SU-DHL-6 (cell line): ENCODE measurements at regions not wholly inside any gene's neighbourhood (a gene's known extent, or its start where the extent isn't known, plus 50 kb on each side); places are given as distances from the start of the nearest gene placed in this dataset.

Source experiments
- H2AFZ ChIP-seq: fragments of 200-600 bp; sonication (generic); 2 replicates; pipeline ENCODE4 v1.6.1; 2014; ENCODE audit warnings: low read depth, mild to moderate bottlenecking, moderate library complexity, mixed read lengths, antibody characterized with exemption, low read length; ENCODE audit not compliant: severe bottlenecking
- H3F3A ChIP-seq: fragments of 200-600 bp; shearing (Covaris generic); 2 replicates; pipeline ENCODE4 v1.6.0; 2016; ENCODE audit warnings: antibody characterized with exemption, mild to moderate bottlenecking; ENCODE audit not compliant: insufficient read depth
- H3K27ac ChIP-seq: fragments of 200-600 bp; sonication (generic); 2 replicates; pipeline ENCODE4 v1.5.1; 2016; ENCODE audit warnings: low read depth, mild to moderate bottlenecking, low read length, moderate library complexity, mixed read lengths
- H3K27me3 ChIP-seq: fragments of 200-600 bp; sonication (generic), shearing (Covaris generic); 2 replicates; pipeline ENCODE4 v1.6.0; 2014; ENCODE audit warnings: mild to moderate bottlenecking, low read length
- H3K36me3 ChIP-seq: fragments of 200-600 bp; sonication (generic); 2 replicates; pipeline ENCODE4 v1.6.1; 2014; ENCODE audit warnings: mild to moderate bottlenecking, low read length, mixed read lengths
- H3K4me2 ChIP-seq: fragments of 300-600, 200-600 bp; shearing (Covaris generic), sonication (generic); 2 replicates; pipeline ENCODE4 v1.6.0; 2014; ENCODE audit warnings: low read length, low read depth, mild to moderate bottlenecking; ENCODE audit not compliant: poor library complexity, severe bottlenecking
- H3K4me3 ChIP-seq: fragments of 200-600 bp; sonication (generic); 2 replicates; pipeline ENCODE4 v1.5.1; 2014; ENCODE audit warnings: antibody characterized with exemption, low read length, mild to moderate bottlenecking, mixed read lengths; ENCODE audit not compliant: insufficient read depth, poor library complexity, severe bottlenecking
- H3K79me2 ChIP-seq: fragments of 200-600 bp; sonication (generic); 2 replicates; pipeline ENCODE4 v1.6.1; 2014; ENCODE audit warnings: mild to moderate bottlenecking, low read length, moderate library complexity; ENCODE audit not compliant: insufficient read depth
- H3K9ac ChIP-seq: fragments of 200-600 bp; sonication (generic); 2 replicates; pipeline ENCODE4 v1.7.0; 2014; ENCODE audit warnings: mild to moderate bottlenecking, low read length
- H3K9me2 ChIP-seq: fragments of 200-600 bp; sonication (generic); replicated peaks from 2 replicates; pipeline ENCODE4 v1.6.1; 2014; ENCODE audit warnings: low read length; ENCODE audit not compliant: insufficient read depth
- H3K9me3 ChIP-seq: fragments of 200-600 bp; sonication (generic); 2 replicates; pipeline ENCODE4 v1.6.1; 2014; ENCODE audit warnings: low read length, mixed read lengths; ENCODE audit not compliant: insufficient read depth
- H4K20me1 ChIP-seq: fragments of 200-600 bp; sonication (generic); 2 replicates; pipeline ENCODE4 v1.6.1; 2014; ENCODE audit warnings: low read depth, mild to moderate bottlenecking, antibody characterized with exemption, low read length, moderate library complexity, mixed read lengths
- EZH2phosphoT487 ChIP-seq: fragments of 200-600 bp; sonication (generic), shearing (Covaris generic); conservative IDR thresholded peaks from 2 replicates; pipeline ENCODE4 v1.6.1; 2018; ENCODE audit warnings: mild to moderate bottlenecking, antibody characterized with exemption, low read length, moderate library complexity, mixed read lengths
- TF ChIP-seq, protein P1 (sequence below): fragments of 200-600 bp; sonication (generic); IDR thresholded peaks from one replicate; pipeline ENCODE4 v1.5.1; 2017; ENCODE audit warnings: antibody characterized with exemption, mild to moderate bottlenecking, low read length, moderate library complexity; ENCODE audit not compliant: insufficient read depth, poor library complexity, severe bottlenecking

DNA sequence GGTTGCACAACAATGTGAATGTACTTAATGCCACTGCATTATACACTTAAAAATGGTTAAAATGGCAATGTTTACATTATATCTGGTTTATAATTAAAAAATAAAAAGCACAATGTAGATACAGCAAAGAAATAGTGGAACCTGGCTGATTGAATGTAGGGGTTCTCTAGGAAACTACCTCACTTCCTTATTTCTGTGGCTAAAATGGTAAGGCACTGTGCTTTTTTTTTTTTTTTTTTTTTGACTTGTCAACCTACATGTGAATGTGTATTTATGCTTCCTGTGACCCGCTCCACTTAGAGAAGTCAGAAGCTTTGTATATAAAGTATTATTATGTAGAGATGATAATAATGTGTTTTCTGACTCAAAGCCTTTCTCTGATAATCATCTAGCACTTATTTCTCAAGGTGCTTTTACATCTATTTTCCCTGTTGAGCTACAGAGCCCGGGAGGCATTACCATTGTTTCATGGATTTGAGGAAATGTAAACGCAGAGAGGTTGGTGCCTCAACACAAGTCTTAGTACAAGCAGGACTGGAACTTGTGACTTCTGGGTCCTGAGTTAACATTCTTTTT lies 55.0 kb downstream of the SOX4 start:
- TF ChIP-seq, protein P1, sequence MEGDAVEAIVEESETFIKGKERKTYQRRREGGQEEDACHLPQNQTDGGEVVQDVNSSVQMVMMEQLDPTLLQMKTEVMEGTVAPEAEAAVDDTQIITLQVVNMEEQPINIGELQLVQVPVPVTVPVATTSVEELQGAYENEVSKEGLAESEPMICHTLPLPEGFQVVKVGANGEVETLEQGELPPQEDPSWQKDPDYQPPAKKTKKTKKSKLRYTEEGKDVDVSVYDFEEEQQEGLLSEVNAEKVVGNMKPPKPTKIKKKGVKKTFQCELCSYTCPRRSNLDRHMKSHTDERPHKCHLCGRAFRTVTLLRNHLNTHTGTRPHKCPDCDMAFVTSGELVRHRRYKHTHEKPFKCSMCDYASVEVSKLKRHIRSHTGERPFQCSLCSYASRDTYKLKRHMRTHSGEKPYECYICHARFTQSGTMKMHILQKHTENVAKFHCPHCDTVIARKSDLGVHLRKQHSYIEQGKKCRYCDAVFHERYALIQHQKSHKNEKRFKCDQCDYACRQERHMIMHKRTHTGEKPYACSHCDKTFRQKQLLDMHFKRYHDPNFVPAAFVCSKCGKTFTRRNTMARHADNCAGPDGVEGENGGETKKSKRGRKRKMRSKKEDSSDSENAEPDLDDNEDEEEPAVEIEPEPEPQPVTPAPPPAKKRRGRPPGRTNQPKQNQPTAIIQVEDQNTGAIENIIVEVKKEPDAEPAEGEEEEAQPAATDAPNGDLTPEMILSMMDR = no peak
- TF ChIP-seq EZH2phosphoT487 = no peak
- H3K4me3 ChIP-seq = no peak overlapping the region
- no peaks in the 10 kb centered on the region for H3K36me3 ChIP-seq
- no peaks in the 10 kb centered on the region for H3F3A ChIP-seq
- no peak overlapping the region for H2AFZ ChIP-seq
- H3K9ac ChIP-seq = no peak overlapping the region
- no peak overlapping the region for H3K27ac ChIP-seq
- no peaks in the 10 kb centered on the region for H3K9me2 ChIP-seq
- no peaks in the 10 kb centered on the region for H3K9me3 ChIP-seq
- no peaks in the 10 kb centered on the region for H3K79me2 ChIP-seq
- H4K20me1 ChIP-seq = no peaks in the 10 kb centered on the region
- H3K4me2 ChIP-seq = no peak overlapping the region
- H3K27me3 ChIP-seq = no peaks in the 10 kb centered on the region

DNA sequence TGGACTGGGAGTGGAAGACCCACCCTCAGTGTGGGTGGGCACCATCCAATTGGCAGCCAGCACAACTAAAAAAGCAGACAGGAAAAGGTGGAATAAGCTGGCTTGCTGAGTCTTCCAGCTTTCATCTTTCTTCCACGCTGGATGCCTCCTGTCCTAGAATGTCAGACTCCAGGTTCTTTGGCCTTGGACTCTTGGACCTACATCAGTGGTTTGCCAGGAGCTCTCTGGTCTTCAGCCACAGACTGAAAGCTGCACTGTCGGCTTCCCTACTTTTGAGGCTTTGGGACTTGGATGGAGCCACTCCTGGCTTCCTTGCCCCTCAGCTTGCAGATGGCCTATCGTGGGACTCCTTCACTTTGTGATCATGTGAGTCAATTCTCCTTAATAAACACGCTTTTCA lies 59.8 kb downstream of the SOX4 start:
- no peak overlapping the region for H3K27ac ChIP-seq
- TF ChIP-seq, protein P1 = no peak
- TF ChIP-seq EZH2phosphoT487 = no peak
- H3K4me3 ChIP-seq = no peak overlapping the region
- no peaks in the 10 kb centered on the region for H3K36me3 ChIP-seq
- no peaks in the 10 kb centered on the region for H3K79me2 ChIP-seq
- H3K9ac ChIP-seq = no peak overlapping the region
- H2AFZ ChIP-seq = no peak overlapping the region
- no peaks in the 10 kb centered on the region for H3K9me3 ChIP-seq
- H3K9me2 ChIP-seq = no peaks in the 10 kb centered on the region
- no peaks in the 10 kb centered on the region for H3F3A ChIP-seq
- H4K20me1 ChIP-seq = no peaks in the 10 kb centered on the region
- H3K4me2 ChIP-seq = no peak overlapping the region
- H3K27me3 ChIP-seq = 0 out of 2 replicates have a peak, but pooled peaks cover 5% of the 10 kb centered on the region

DNA sequence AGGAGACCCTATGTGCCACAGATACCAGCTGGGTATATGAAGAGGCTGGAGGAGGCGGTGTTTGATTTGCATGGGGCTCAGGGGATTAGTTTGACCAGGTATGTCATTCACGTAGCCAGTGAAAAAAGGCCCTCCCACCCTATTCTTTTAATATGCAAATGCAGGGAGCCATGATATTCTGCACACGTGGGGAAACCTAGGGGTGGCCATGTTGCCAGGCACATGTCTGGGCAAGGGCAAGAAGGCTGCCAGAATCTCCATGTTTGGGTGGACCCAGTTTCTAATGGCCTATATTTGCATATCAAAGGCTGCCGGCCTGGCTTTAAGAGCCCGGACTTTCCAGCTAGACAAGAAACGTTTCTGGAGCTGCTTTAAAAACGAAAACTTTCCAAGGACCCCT lies 60.4 kb downstream of the SOX4 start:
- Histone ChIP-seq H3K36me3 (no peaks in the 10 kb centered on the region), H3K9me3 (no peaks in the 10 kb centered on the region), H3F3A (no peaks in the 10 kb centered on the region), H3K27ac (no peak overlapping the region), H3K4me2 (no peak overlapping the region), H4K20me1 (no peaks in the 10 kb centered on the region), H3K27me3 (0 out of 2 replicates have a peak, but pooled peaks cover 5% of the 10 kb centered on the region), H2AFZ (no peak overlapping the region), H3K9ac (no peak overlapping the region), H3K79me2 (no peaks in the 10 kb centered on the region), H3K9me2 (no peaks in the 10 kb centered on the region), H3K4me3 (no peak overlapping the region)
- TF ChIP-seq EZH2phosphoT487 = no peak
- TF ChIP-seq, protein P1 = no peak
